ENCODE measurements at regions not wholly inside any gene's neighbourhood (a gene's known extent, or its start where the extent isn't known, plus 50 kb on each side); places are given as distances from the start of the nearest gene placed in this dataset.

DNA sequence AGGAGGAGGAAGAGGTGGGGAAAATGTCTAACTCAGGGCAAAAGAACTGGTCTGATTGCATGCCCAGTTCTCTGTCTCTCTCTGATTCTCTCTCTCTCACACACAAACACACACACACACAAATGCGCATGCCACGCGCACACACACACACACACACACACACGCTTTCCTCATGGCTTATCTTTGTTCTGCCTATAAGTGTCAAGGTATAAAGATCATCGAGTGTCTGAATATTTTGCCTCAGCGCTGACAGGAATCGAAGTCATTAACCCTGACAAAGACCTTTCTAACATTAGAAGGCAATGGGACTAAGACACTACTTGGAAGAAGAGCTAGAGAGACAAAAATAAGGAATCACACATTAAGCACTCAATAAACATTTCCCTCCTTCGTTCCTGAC, 497.1 kb upstream of the KLHL29 start:
- no peaks in the 10 kb centered on the region for H3K79me2 ChIP-seq (ENCODE audit: insufficient read depth, low read length)
- no peaks in the 10 kb centered on the region for H3K4me1 ChIP-seq (ENCODE audit: insufficient read depth, low read length)
- H2AFZ ChIP-seq (ENCODE audit: low read depth, low read length), result no peak overlapping the region
- H3K27me3 ChIP-seq (ENCODE audit: insufficient read depth, low read length, poor library complexity), result no peaks in the 10 kb centered on the region
- no peak overlapping the region for H3K9ac ChIP-seq (ENCODE audit: low read depth, low read length)
- ATAC-seq (ENCODE audit: insufficient read depth, low read depth) (no peak), DNase-seq (no peak)
- H4K20me1 ChIP-seq (ENCODE audit: insufficient read depth, low read length), result no peaks in the 10 kb centered on the region
- H3K4me2 ChIP-seq (ENCODE audit: insufficient read depth, low read length), result no peak overlapping the region
- H3K4me3 ChIP-seq (ENCODE audit: low read depth in 1 of 2, low read length in 2 of 2), result no peak overlapping the region
- no peak overlapping the region for H3K27ac ChIP-seq (ENCODE audit: low read length)
- TF ChIP-seq, protein P1, sequence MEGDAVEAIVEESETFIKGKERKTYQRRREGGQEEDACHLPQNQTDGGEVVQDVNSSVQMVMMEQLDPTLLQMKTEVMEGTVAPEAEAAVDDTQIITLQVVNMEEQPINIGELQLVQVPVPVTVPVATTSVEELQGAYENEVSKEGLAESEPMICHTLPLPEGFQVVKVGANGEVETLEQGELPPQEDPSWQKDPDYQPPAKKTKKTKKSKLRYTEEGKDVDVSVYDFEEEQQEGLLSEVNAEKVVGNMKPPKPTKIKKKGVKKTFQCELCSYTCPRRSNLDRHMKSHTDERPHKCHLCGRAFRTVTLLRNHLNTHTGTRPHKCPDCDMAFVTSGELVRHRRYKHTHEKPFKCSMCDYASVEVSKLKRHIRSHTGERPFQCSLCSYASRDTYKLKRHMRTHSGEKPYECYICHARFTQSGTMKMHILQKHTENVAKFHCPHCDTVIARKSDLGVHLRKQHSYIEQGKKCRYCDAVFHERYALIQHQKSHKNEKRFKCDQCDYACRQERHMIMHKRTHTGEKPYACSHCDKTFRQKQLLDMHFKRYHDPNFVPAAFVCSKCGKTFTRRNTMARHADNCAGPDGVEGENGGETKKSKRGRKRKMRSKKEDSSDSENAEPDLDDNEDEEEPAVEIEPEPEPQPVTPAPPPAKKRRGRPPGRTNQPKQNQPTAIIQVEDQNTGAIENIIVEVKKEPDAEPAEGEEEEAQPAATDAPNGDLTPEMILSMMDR (IDR thresholded peaks at IDR 0.05; ENCODE audit: borderline replicate concordance, extremely low read depth, low read length, poor library complexity, severe bottlenecking), result no peak
- no peak for TF ChIP-seq EZH2 (IDR thresholded peaks at IDR 0.05; ENCODE audit: borderline replicate concordance, low read depth, low read length, severe bottlenecking)
- no peaks in the 10 kb centered on the region for H3K36me3 ChIP-seq (ENCODE audit: insufficient read depth, low read length)
- no peaks in the 10 kb centered on the region for H3K9me3 ChIP-seq (ENCODE audit: insufficient read depth, low read length, severe bottlenecking)

DNA sequence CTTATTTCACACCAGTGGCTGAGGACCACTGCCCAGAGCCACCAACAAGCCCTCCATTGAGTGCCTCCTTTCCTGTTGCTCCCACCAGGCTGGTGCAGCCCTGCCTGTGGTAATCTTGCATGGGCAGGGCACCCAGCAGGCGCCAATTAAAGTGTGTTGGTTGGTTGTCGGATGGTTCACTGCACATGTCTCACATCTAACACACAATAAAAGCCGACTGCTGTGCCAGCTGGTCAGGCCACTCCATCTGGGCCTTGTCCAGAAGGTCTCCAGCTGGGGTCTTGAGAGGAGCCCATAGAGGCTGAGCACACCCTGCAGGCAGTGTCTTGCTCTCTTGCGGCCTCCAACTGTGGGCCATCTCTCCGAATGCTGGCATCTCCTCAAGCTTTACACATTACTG, 494.8 kb upstream of the KLHL29 start:
- no peaks in the 10 kb centered on the region for H3K36me3 ChIP-seq (ENCODE audit: insufficient read depth, low read length)
- no peak overlapping the region for H2AFZ ChIP-seq (ENCODE audit: low read depth, low read length)
- no peak overlapping the region for H3K9ac ChIP-seq (ENCODE audit: low read depth, low read length)
- H3K27ac ChIP-seq (ENCODE audit: low read length), result no peak overlapping the region
- TF ChIP-seq, protein P1 (IDR thresholded peaks at IDR 0.05; ENCODE audit: borderline replicate concordance, extremely low read depth, low read length, poor library complexity, severe bottlenecking), result no peak
- no peak for TF ChIP-seq EZH2 (IDR thresholded peaks at IDR 0.05; ENCODE audit: borderline replicate concordance, low read depth, low read length, severe bottlenecking)
- ATAC-seq (ENCODE audit: insufficient read depth, low read depth) (no peak), DNase-seq (no peak)
- no peaks in the 10 kb centered on the region for H3K4me1 ChIP-seq (ENCODE audit: insufficient read depth, low read length)
- no peaks in the 10 kb centered on the region for H3K27me3 ChIP-seq (ENCODE audit: insufficient read depth, low read length, poor library complexity)
- H3K4me2 ChIP-seq (ENCODE audit: insufficient read depth, low read length), result no peak overlapping the region
- H3K4me3 ChIP-seq (ENCODE audit: low read depth in 1 of 2, low read length in 2 of 2), result no peak overlapping the region
- no peaks in the 10 kb centered on the region for H4K20me1 ChIP-seq (ENCODE audit: insufficient read depth, low read length)
- no peaks in the 10 kb centered on the region for H3K79me2 ChIP-seq (ENCODE audit: insufficient read depth, low read length)
- H3K9me3 ChIP-seq (ENCODE audit: insufficient read depth, low read length, severe bottlenecking), result no peaks in the 10 kb centered on the region

DNA sequence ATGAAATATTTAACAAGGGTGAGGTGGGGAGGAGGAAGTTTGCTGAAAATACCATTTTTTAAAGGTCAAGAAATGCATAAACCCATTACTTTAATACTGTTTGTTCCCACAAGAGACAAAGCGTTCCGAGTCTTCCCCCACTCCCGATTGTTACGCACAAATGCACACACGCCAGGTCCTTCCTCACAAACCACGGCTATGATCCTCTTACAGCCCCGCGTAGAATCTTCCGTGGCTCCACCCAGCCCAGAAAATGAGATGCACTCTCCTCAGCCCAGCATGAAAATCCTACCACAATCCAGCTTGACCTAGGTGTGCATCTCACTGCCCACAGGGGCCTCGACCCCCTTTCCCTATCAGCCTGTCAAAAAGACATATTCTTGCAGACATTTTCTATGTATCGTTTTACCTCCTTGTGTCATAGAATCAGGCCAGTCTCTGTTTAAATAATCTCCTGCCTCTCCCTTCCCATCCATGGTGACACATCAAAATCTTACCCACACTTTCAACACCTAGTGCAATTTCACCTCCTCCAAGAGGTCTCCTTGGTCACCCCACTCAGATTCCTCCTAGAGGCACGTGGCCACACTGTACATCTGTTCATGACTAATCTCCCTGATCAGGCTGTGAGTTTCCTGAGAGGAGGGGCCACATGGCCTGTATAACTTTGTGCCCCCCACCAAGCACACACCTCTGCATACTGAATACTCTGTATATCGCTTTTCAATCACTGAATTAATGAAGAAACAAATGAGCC, 491.0 kb upstream of the KLHL29 start:
- Histone ChIP-seq H3K79me2 (ENCODE audit: insufficient read depth, low read length) (no peaks in the 10 kb centered on the region), H3K27me3 (ENCODE audit: insufficient read depth, low read length, poor library complexity) (no peaks in the 10 kb centered on the region), H3K27ac (ENCODE audit: low read length) (no peak overlapping the region), H2AFZ (ENCODE audit: low read depth, low read length) (no peak overlapping the region), H3K4me1 (ENCODE audit: insufficient read depth, low read length) (no peaks in the 10 kb centered on the region), H3K36me3 (ENCODE audit: insufficient read depth, low read length) (no peaks in the 10 kb centered on the region), H4K20me1 (ENCODE audit: insufficient read depth, low read length) (no peaks in the 10 kb centered on the region), H3K4me3 (ENCODE audit: low read depth in 1 of 2, low read length in 2 of 2) (no peak overlapping the region), H3K9me3 (ENCODE audit: insufficient read depth, low read length, severe bottlenecking) (no peaks in the 10 kb centered on the region), H3K4me2 (ENCODE audit: insufficient read depth, low read length) (no peak overlapping the region), H3K9ac (ENCODE audit: low read depth, low read length) (no peak overlapping the region)
- ATAC-seq (ENCODE audit: insufficient read depth, low read depth) (no peak), DNase-seq (no peak)
- no peak for TF ChIP-seq EZH2 (IDR thresholded peaks at IDR 0.05; ENCODE audit: borderline replicate concordance, low read depth, low read length, severe bottlenecking)
- TF ChIP-seq, protein P1 (IDR thresholded peaks at IDR 0.05; ENCODE audit: borderline replicate concordance, extremely low read depth, low read length, poor library complexity, severe bottlenecking), result no peak

All from DND-41 (cell line).